ENCODE measurements at regions not wholly inside any gene's neighbourhood (a gene's known extent, or its start where the extent isn't known, plus 50 kb on each side); places are given as distances from the start of the nearest gene placed in this dataset.

DNA sequence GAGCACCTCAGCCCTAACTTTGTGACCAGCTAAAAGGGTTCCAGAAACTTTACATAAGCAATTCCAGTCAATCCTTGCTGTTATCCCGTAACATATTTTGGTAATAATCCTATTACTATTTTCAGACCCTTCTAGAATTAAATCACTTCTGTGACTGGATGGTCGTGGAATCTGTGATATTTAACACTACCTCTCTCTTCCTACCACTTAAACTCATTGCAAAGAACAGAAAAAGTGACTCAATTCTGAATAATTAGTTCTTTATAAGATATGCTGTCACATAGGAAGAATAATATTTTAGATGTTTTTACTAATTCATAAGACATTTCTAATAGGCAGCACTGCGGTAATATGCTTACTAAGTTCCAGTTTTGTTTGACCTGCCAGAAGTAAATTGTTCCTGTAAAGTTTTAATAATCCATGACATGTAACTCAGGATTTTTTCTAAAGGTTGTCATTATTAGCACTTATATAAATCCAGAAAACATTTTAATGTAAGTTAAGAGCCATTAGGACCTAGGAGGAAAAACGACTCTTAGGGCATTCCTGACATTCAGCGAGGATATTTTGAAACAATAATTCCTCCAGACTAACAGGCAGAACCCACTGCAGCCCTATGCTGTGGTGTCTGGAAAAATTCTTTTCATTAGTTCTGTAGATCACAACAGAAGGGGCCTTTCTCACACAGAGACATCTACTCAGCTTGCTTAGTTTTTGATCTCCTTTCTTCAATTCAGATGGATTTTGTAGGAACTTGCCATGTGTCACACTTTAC, 113.3 kb upstream of the MBNL1 start:
- ChIA-PET POLR2A (no interaction called here), CTCF (no interaction called here)
- TF ChIP-seq TCF7L2 (IDR thresholded peaks at IDR 0.05; ENCODE audit: low read depth, low read length) (no peak), SIN3A (IDR thresholded peaks at IDR 0.05; ENCODE audit: borderline replicate concordance, insufficient read depth, low read depth, low read length) (no peak), POLR2AphosphoS5 (IDR thresholded peaks at IDR 0.05; ENCODE audit: low read depth, low read length) (no peak)
- TF ChIP-seq, protein P1, sequence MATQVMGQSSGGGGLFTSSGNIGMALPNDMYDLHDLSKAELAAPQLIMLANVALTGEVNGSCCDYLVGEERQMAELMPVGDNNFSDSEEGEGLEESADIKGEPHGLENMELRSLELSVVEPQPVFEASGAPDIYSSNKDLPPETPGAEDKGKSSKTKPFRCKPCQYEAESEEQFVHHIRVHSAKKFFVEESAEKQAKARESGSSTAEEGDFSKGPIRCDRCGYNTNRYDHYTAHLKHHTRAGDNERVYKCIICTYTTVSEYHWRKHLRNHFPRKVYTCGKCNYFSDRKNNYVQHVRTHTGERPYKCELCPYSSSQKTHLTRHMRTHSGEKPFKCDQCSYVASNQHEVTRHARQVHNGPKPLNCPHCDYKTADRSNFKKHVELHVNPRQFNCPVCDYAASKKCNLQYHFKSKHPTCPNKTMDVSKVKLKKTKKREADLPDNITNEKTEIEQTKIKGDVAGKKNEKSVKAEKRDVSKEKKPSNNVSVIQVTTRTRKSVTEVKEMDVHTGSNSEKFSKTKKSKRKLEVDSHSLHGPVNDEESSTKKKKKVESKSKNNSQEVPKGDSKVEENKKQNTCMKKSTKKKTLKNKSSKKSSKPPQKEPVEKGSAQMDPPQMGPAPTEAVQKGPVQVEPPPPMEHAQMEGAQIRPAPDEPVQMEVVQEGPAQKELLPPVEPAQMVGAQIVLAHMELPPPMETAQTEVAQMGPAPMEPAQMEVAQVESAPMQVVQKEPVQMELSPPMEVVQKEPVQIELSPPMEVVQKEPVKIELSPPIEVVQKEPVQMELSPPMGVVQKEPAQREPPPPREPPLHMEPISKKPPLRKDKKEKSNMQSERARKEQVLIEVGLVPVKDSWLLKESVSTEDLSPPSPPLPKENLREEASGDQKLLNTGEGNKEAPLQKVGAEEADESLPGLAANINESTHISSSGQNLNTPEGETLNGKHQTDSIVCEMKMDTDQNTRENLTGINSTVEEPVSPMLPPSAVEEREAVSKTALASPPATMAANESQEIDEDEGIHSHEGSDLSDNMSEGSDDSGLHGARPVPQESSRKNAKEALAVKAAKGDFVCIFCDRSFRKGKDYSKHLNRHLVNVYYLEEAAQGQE (IDR thresholded peaks at IDR 0.05; ENCODE audit: insufficient read depth in 1 of 2, low read depth in 2 of 2, low read length in 1 of 2), result no peak
- TF ChIP-seq, protein P2, sequence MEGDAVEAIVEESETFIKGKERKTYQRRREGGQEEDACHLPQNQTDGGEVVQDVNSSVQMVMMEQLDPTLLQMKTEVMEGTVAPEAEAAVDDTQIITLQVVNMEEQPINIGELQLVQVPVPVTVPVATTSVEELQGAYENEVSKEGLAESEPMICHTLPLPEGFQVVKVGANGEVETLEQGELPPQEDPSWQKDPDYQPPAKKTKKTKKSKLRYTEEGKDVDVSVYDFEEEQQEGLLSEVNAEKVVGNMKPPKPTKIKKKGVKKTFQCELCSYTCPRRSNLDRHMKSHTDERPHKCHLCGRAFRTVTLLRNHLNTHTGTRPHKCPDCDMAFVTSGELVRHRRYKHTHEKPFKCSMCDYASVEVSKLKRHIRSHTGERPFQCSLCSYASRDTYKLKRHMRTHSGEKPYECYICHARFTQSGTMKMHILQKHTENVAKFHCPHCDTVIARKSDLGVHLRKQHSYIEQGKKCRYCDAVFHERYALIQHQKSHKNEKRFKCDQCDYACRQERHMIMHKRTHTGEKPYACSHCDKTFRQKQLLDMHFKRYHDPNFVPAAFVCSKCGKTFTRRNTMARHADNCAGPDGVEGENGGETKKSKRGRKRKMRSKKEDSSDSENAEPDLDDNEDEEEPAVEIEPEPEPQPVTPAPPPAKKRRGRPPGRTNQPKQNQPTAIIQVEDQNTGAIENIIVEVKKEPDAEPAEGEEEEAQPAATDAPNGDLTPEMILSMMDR (IDR thresholded peaks at IDR 0.05), result no peak
- BruUV-seq (replicated peaks), result no TSS peak
- no peaks in the 10 kb centered on the region for H3K36me3 ChIP-seq (ENCODE audit: control insufficient read depth, insufficient read depth, low read length)
- DNase-seq (ENCODE audit: low read depth, low spot score), result no peak
- in situ Hi-C loops (cut with HindIII; ENCODE audit: low pct_unique_long_range_greater_than_20kb, low sequenced_read_pairs), result no loop called here
- H3K9me3 ChIP-seq (ENCODE audit: control insufficient read depth, insufficient read depth, low read depth, low read length), result no peaks in the 10 kb centered on the region
- no peaks in the 10 kb centered on the region for H3K27me3 ChIP-seq (ENCODE audit: control insufficient read depth, insufficient read depth, low read length)
- intact Hi-C loops (cut with micrococcal nuclease; ENCODE audit: unreplicated experiment), result no loop called here
- H3K4me1 ChIP-seq (ENCODE audit: control insufficient read depth, insufficient read depth, low read length), result no peaks in the 10 kb centered on the region
- ATAC-seq, result no peak
- no peak overlapping the region for H3K4me3 ChIP-seq (ENCODE audit: low read depth in 2 of 2, low read length in 2 of 2)
- no peak overlapping the region for H3K27ac ChIP-seq (ENCODE audit: low read length)

DNA sequence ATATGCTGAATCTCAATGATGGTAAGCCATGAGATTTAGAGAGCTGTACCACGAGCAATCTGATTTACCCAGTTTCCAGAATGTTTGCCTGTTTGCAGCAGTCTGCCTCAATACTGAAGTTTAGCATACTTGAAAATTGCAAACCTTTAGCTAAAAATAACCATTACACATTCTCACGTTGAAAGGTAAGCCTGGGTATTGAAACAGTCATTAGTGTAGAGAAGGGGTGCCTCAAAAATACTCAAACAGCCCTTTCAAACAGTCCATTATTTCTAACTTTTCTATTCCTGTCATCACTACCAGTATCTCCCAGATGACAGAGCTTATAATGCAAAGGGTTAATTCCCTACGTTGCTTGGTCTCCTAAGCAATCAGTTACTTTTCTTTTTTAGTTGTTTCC, 111.8 kb upstream of the MBNL1 start:
- in situ Hi-C loops (cut with HindIII; ENCODE audit: low pct_unique_long_range_greater_than_20kb, low sequenced_read_pairs) (no loop called here), intact Hi-C loops (cut with micrococcal nuclease; ENCODE audit: unreplicated experiment) (no loop called here)
- BruUV-seq (replicated peaks), result no TSS peak
- H3K36me3 ChIP-seq (ENCODE audit: control insufficient read depth, insufficient read depth, low read length), result no peaks in the 10 kb centered on the region
- no peak overlapping the region for H3K4me3 ChIP-seq (ENCODE audit: low read depth in 2 of 2, low read length in 2 of 2)
- ATAC-seq (no peak), DNase-seq (ENCODE audit: low read depth, low spot score) (no peak)
- no peak overlapping the region for H3K27ac ChIP-seq (ENCODE audit: low read length)
- H3K9me3 ChIP-seq (ENCODE audit: control insufficient read depth, insufficient read depth, low read depth, low read length), result no peaks in the 10 kb centered on the region
- ChIA-PET CTCF (no interaction called here), POLR2A (no interaction called here)
- H3K27me3 ChIP-seq (ENCODE audit: control insufficient read depth, insufficient read depth, low read length), result no peaks in the 10 kb centered on the region
- TF ChIP-seq SIN3A (IDR thresholded peaks at IDR 0.05; ENCODE audit: borderline replicate concordance, insufficient read depth, low read depth, low read length) (no peak), TCF7L2 (IDR thresholded peaks at IDR 0.05; ENCODE audit: low read depth, low read length) (no peak), POLR2AphosphoS5 (IDR thresholded peaks at IDR 0.05; ENCODE audit: low read depth, low read length) (no peak)
- TF ChIP-seq, protein P1 (IDR thresholded peaks at IDR 0.05; ENCODE audit: insufficient read depth in 1 of 2, low read depth in 2 of 2, low read length in 1 of 2), result no peak
- TF ChIP-seq, protein P2 (IDR thresholded peaks at IDR 0.05), result no peak
- no peaks in the 10 kb centered on the region for H3K4me1 ChIP-seq (ENCODE audit: control insufficient read depth, insufficient read depth, low read length)
